K562 (cell line): ENCODE measurements at regions not wholly inside any gene's neighbourhood (a gene's known extent, or its start where the extent isn't known, plus 50 kb on each side); places are given as distances from the start of the nearest gene placed in this dataset.

Experiments used
- GABPB1 ChIP-seq: sonication (generic); formaldehyde crosslinking; IDR thresholded peaks from 2 replicates; pipeline ENCODE4 v1.8.0; 2022; ENCODE audit warnings: mild to moderate bottlenecking, missing genetic modification reagents
- ZBTB49 ChIP-seq: sonication (generic); formaldehyde crosslinking; IDR thresholded peaks from 2 replicates; pipeline ENCODE4 v1.8.0; 2022; ENCODE audit warnings: missing genetic modification reagents, mild to moderate bottlenecking, borderline replicate concordance
- ZBTB5 ChIP-seq: fragments of 450-650 bp; IDR thresholded peaks from 2 replicates; pipeline ENCODE4 v1.6.1; 2017; ENCODE audit warnings: antibody characterized with exemption
- ZNF165 ChIP-seq: fragments of 250-450 bp; sonication (Bioruptor Pico); IDR thresholded peaks from 2 replicates; pipeline ENCODE4 v1.4.0; 2020; ENCODE audit warnings: borderline replicate concordance
- ZNF274 ChIP-seq: IDR thresholded peaks from 2 replicates; pipeline ENCODE4 v1.6.1; 2011; ENCODE audit warnings: low read depth, mild to moderate bottlenecking, low read length, moderate library complexity, borderline replicate concordance

- no peak for TF ChIP-seq ZBTB49 (CRISPR knock-in tag)
- no peak for TF ChIP-seq ZNF274
- TF ChIP-seq GABPB1, result no peak
- no peak for TF ChIP-seq ZBTB5
- TF ChIP-seq ZNF165 (CRISPR knock-in tag), result no peak
Observed at GRCh38 chr2:235146871-235147565, 195.2 kb downstream of the SH3BP4 start (continued).
